Fibroblast of mammary gland (primary cell): ENCODE measurements at regions not wholly inside any gene's neighbourhood (a gene's known extent, or its start where the extent isn't known, plus 50 kb on each side); places are given as distances from the start of the nearest gene placed in this dataset.

ENCODE experiments used
- DNase-seq: peaks from one replicate; pipeline ENCODE4 v3.0.0-alpha.2; 2010; ENCODE audit warnings: low read depth
- H3K4me3 ChIP-seq: 2 replicates; pipeline ENCODE4 v1.5.1; 2011; ENCODE audit warnings: low read depth, mild to moderate bottlenecking, low read length, moderate library complexity; ENCODE audit not compliant: control insufficient read depth
- CTCF ChIP-seq: conservative IDR thresholded peaks from 2 replicates; pipeline ENCODE4 v1.5.1; 2011; ENCODE audit warnings: low read depth, low read length, inconsistent platforms; ENCODE audit not compliant: control insufficient read depth, insufficient read depth

- TF ChIP-seq CTCF: no peak
- H3K4me3 ChIP-seq: no peak overlapping the region
- no peak for DNase-seq
Measured at GRCh38 chr10:117450940-117451339, 75.7 kb upstream of the PDZD8 start.

- no peak for DNase-seq
- TF ChIP-seq CTCF: peak; percentile 36
- no peak overlapping the region for H3K4me3 ChIP-seq
Measured at GRCh38 chr10:117449636-117450035, 74.4 kb upstream of the PDZD8 start.

- DNase-seq: no peak
- H3K4me3 ChIP-seq: no peak overlapping the region
- TF ChIP-seq CTCF: no peak
Measured at GRCh38 chr10:117448802-117449201, 73.6 kb upstream of the PDZD8 start.

GRCh38 chr10:117445992-117446391 lies 70.8 kb upstream of the PDZD8 start:
- H3K4me3 ChIP-seq: no peak overlapping the region
- DNase-seq: no peak
- TF ChIP-seq CTCF: no peak

GRCh38 chr10:117444497-117445040 lies 69.3 kb upstream of the PDZD8 start:
- no peak overlapping the region for H3K4me3 ChIP-seq
- DNase-seq: peak; percentile 40
- no peak for TF ChIP-seq CTCF

- DNase-seq: no peak
- TF ChIP-seq CTCF: no peak
- H3K4me3 ChIP-seq: no peak overlapping the region
Measured at GRCh38 chr10:117443686-117444041, 68.4 kb upstream of the PDZD8 start.
